K562 (cell line): ENCODE measurements at regions not wholly inside any gene's neighbourhood (a gene's known extent, or its start where the extent isn't known, plus 50 kb on each side); places are given as distances from the start of the nearest gene placed in this dataset.

Experiments
- ATAC-seq: fragments of 200-7000 bp; cut with Tn5 transposase; 3 replicates; pipeline ENCODE4 v1.9.1; 2020; ENCODE audit warnings: moderate library complexity
- BruUV-seq: library from RNA; stranded (reverse); fragments of 400-500 nt; replicated peaks from 2 replicates; lab custom pipeline; 2021; lab: Mats Ljungman, UMichigan
- CTCF ChIA-PET: fragments of 300-600 bp; formaldehyde crosslinking; extraction: SDS; loops from one replicate; lab custom pipeline; 2021; ENCODE audit warnings: low intra/inter-chr PET ratio; lab: Yijun Ruan, JAX
- POLR2A ChIA-PET: fragments of 300-600, 350-650 bp; sonication (Branson Sonifier 250); formaldehyde crosslinking; extraction: SDS; loops from one replicate; lab custom pipeline; 2021; ENCODE audit warnings: antibody characterized with exemption, inconsistent platforms; lab: Yijun Ruan, JAX
- DNase-seq, 4 experiments: peaks; one replicate each; pipeline versions ENCODE4 v3.0.0 to v3.0.0-alpha.2; 2011 to 2018; ENCODE audit warnings: low spot score in 3 of 4, mixed read lengths in 3 of 4; ENCODE audit errors: extremely low read depth in 1 of 4
- FAIRE-seq: peaks from 2 replicates; lab custom pipeline; 2011; peaks lifted over from hg19 to GRCh38; lab: Jason Lieb, UNC
- H2AFZ ChIP-seq: 2 replicates; pipeline ENCODE4 v1.6.0; 2011; ENCODE audit warnings: low read depth, low read length, control low read depth, inconsistent platforms
- H3K27ac ChIP-seq: fragments of 200-600 bp; 3 replicates; pipeline ENCODE4 v1.8.0; 2011; ENCODE audit warnings: low read depth, mild to moderate bottlenecking, control low read depth, inconsistent platforms, low read length, moderate library complexity, mixed read lengths; ENCODE audit errors: extremely low read depth
- H3K27me3 ChIP-seq, 2 experiments: fragments of 300-600 bp in 1 of 2; 2 replicates in 1 of 2; 3 replicates in 1 of 2; pipeline versions ENCODE4 v1.6.0 to v1.8.0; 2011; ENCODE audit warnings: inconsistent platforms in 2 of 2, low read length in 2 of 2, mild to moderate bottlenecking in 1 of 2, mixed read lengths in 1 of 2, moderate library complexity in 1 of 2; ENCODE audit not compliant: control insufficient read depth in 2 of 2, insufficient read depth in 2 of 2
- H3K36me3 ChIP-seq: fragments of 300-600 bp; 3 replicates; pipeline ENCODE4 v1.8.0; 2011; ENCODE audit warnings: mild to moderate bottlenecking, low read length, inconsistent platforms; ENCODE audit not compliant: control insufficient read depth, insufficient read depth
- H3K4me1 ChIP-seq, 2 experiments: fragments of 200-600 bp in 1 of 2; replicated peaks in 1 of 2; 2 replicates in 1 of 2; 3 replicates in 1 of 2; pipeline versions ENCODE4 v1.5.1 to v1.8.0; 2011; ENCODE audit warnings: inconsistent platforms in 2 of 2, low read length in 2 of 2, mild to moderate bottlenecking in 1 of 2, mixed read lengths in 1 of 2, moderate library complexity in 1 of 2; ENCODE audit not compliant: control insufficient read depth in 2 of 2, insufficient read depth in 2 of 2
- H3K4me2 ChIP-seq: 2 replicates; pipeline ENCODE4 v1.6.1; 2011; ENCODE audit warnings: low read length, control low read depth, inconsistent platforms, mixed read lengths; ENCODE audit not compliant: insufficient read depth
- H3K4me3 ChIP-seq: fragments of 200-600 bp; sonication (generic), shearing (Covaris generic); 2 replicates; pipeline ENCODE4 v1.5.1; 2016; ENCODE audit warnings: control low read depth, inconsistent platforms
- H3K79me2 ChIP-seq: fragments of 200-600 bp; 3 replicates; pipeline ENCODE4 v1.8.0; 2011; ENCODE audit warnings: low read length, inconsistent platforms; ENCODE audit not compliant: control insufficient read depth, insufficient read depth
- H3K9ac ChIP-seq, 2 experiments: 2 replicates each; pipeline versions ENCODE4 v1.6.0 to v1.6.1; 2011; ENCODE audit warnings: low read depth in 2 of 2, low read length in 2 of 2, control low read depth in 1 of 2, inconsistent platforms in 1 of 2, mild to moderate bottlenecking in 1 of 2, mixed read lengths in 1 of 2; ENCODE audit not compliant: insufficient read depth in 1 of 2
- H3K9me1 ChIP-seq: one replicate; pipeline ENCODE4 v1.6.0; 2011; ENCODE audit warnings: inconsistent platforms, mild to moderate bottlenecking, low read length, moderate library complexity; ENCODE audit not compliant: control insufficient read depth, insufficient read depth
- H3K9me3 ChIP-seq: replicated peaks from 2 replicates; pipeline ENCODE4 v1.5.1; 2011; ENCODE audit warnings: low read depth, low read length, inconsistent platforms; ENCODE audit not compliant: control insufficient read depth, insufficient read depth
- H4K20me1 ChIP-seq: replicated peaks from 2 replicates; pipeline ENCODE4 v1.6.1; 2011; ENCODE audit warnings: low read length, inconsistent platforms, mixed read lengths; ENCODE audit not compliant: control insufficient read depth, insufficient read depth
- E4F1 ChIP-seq: fragments of 250-450 bp; sonication (Bioruptor Pico); IDR thresholded peaks from 2 replicates; pipeline ENCODE4 v1.5.0; 2021; ENCODE audit warnings: mild to moderate bottlenecking, borderline replicate concordance
- JUND ChIP-seq, 2 experiments: IDR thresholded peaks; 2 replicates in 1 of 2; 3 replicates in 1 of 2; pipeline ENCODE4 v1.6.1; 2011; ENCODE audit warnings: borderline replicate concordance in 2 of 2, low read depth in 2 of 2, low read length in 2 of 2, improper control_type of control experiment in 1 of 2, missing biosample characterization in 1 of 2, missing genetic modification characterization in 1 of 2, missing genetic modification reagents in 1 of 2
- KAT2B ChIP-seq: IDR thresholded peaks from one replicate; pipeline ENCODE4 v1.6.1; 2012; ENCODE audit warnings: low read depth, mild to moderate bottlenecking, control low read depth, inconsistent platforms, low read length, moderate library complexity
- KLF6 ChIP-seq: fragments of 250-450 bp; sonication (Bioruptor Pico); IDR thresholded peaks from 2 replicates; pipeline ENCODE4 v1.4.0; 2020; ENCODE audit warnings: mild to moderate bottlenecking, moderate library complexity, borderline replicate concordance
- MAX ChIP-seq: sonication (generic); formaldehyde crosslinking; IDR thresholded peaks from 2 replicates; pipeline ENCODE4 v1.9.0; 2022; ENCODE audit warnings: mild to moderate bottlenecking, missing genetic modification reagents
- NFIX ChIP-seq: fragments of 250-450 bp; sonication (Bioruptor Pico); IDR thresholded peaks from 2 replicates; pipeline ENCODE4 v1.4.0; 2020; ENCODE audit warnings: low read depth, mild to moderate bottlenecking, moderate library complexity
- RBBP5 ChIP-seq: fragments of 200-600 bp; sonication (generic); IDR thresholded peaks from 2 replicates; pipeline ENCODE4 v1.6.1; 2012; ENCODE audit warnings: borderline replicate concordance, mild to moderate bottlenecking, low read length, control low read depth, inconsistent platforms; ENCODE audit not compliant: insufficient read depth, poor library complexity, severe bottlenecking
- SIRT6 ChIP-seq: IDR thresholded peaks from one replicate; pipeline ENCODE4 v1.6.1; 2012; ENCODE audit warnings: low read depth, mild to moderate bottlenecking, control low read depth, inconsistent platforms, low read length, moderate library complexity
- SMAD1 ChIP-seq: fragments of 150-350 bp; IDR thresholded peaks from 2 replicates; pipeline ENCODE4 v1.6.1; 2014; ENCODE audit warnings: low read length, low read depth; ENCODE audit not compliant: partially characterized antibody
- TAF15 ChIP-seq: fragments of 200-400 bp; formaldehyde crosslinking; IDR thresholded peaks from 2 replicates; pipeline ENCODE4 v1.6.1; 2017; ENCODE audit warnings: mild to moderate bottlenecking, low read depth, low read length, moderate library complexity
- ZNF77 ChIP-seq: fragments of 250-450 bp; sonication (Bioruptor Pico); IDR thresholded peaks from 2 replicates; pipeline ENCODE4 v1.5.0; 2020
- WGBS: fragments of 100-300 bp; shearing (Covaris generic); methylation state at CpG from one replicate; pipeline ENCODE4 v1.1.6; 2016; ENCODE audit warnings: low coverage, mixed read lengths; ENCODE audit not compliant: insufficient coverage; ENCODE audit errors: missing lambda C conversion rate; 5-methylcytosine and 5-hydroxymethylcytosine counted together
- in situ Hi-C: fragments of 300-500 bp; cut with MboI; formaldehyde crosslinking; loops from 4 replicates; pipeline ENCODE4 v1.15.0; 2018; ENCODE audit warnings: inconsistent platforms, mixed read lengths
- intact Hi-C: fragments of 100-400 bp; cut with micrococcal nuclease; formaldehyde crosslinking; loops from 2 replicates; pipeline ENCODE4 v1.14.2; 2022
- TF ChIP-seq, protein P1 (sequence below): sonication (generic); formaldehyde crosslinking; IDR thresholded peaks from 2 replicates; pipeline ENCODE4 v1.8.0; 2022; ENCODE audit warnings: mild to moderate bottlenecking, missing genetic modification reagents
- TF ChIP-seq, protein P2 (sequence below): sonication (generic); formaldehyde crosslinking; IDR thresholded peaks from 2 replicates; pipeline ENCODE4 v1.8.0; 2023; ENCODE audit warnings: mild to moderate bottlenecking, missing genetic modification reagents
- TF ChIP-seq, protein P3 (sequence below): fragments of 450-650 bp; conservative IDR thresholded peaks from 2 replicates; pipeline ENCODE4 v1.6.1; 2016; ENCODE audit warnings: missing genetic modification characterization, low read depth, mild to moderate bottlenecking, missing compliant biosample characterization, moderate library complexity

- Histone ChIP-seq H3K9me1 (no peaks in the 10 kb centered on the region), H3K4me2 (no peak overlapping the region), H3K4me3 (no peak overlapping the region), H3K79me2 (no peaks in the 10 kb centered on the region), H3K27me3 (no peaks in the 10 kb centered on the region), H3K9ac (no peak overlapping the region), H4K20me1 (no peaks in the 10 kb centered on the region), H2AFZ (peak overlapping the region; percentile 9; the same call in 1 of the 2 replicates), H3K9me3 (no peaks in the 10 kb centered on the region), H3K4me1 (peaks cover 0 to 3% of the 10 kb centered on the region in 2 experiments; a peak in 2 of 5 replicates), H3K27ac (no peak overlapping the region), H3K36me3 (no peaks in the 10 kb centered on the region)
- ChIA-PET CTCF (no interaction called here), POLR2A (interaction anchor here (1.1 kb wide), 1 partner anchor 13 kb away, joined by 3 read pairs; no protein-coding TSS in a partner anchor)
- in situ Hi-C loops (no loop called here), intact Hi-C loops (no loop called here)
- no peak for FAIRE-seq
- 33% methylated on average over 5 of the region's 5 CpGs for WGBS
- no peak for DNase-seq
- ATAC-seq: no peak
- no TSS peak for BruUV-seq
- TF ChIP-seq E4F1: no peak
- no peak for TF ChIP-seq JUND (IDR thresholded peaks at IDR 0.05; ENCODE audit: borderline replicate concordance, low read depth, low read length)
- TF ChIP-seq JUND (tag; IDR thresholded peaks at IDR 0.05; ENCODE audit: borderline replicate concordance, low read depth, low read length): no peak
- TF ChIP-seq, protein P1, sequence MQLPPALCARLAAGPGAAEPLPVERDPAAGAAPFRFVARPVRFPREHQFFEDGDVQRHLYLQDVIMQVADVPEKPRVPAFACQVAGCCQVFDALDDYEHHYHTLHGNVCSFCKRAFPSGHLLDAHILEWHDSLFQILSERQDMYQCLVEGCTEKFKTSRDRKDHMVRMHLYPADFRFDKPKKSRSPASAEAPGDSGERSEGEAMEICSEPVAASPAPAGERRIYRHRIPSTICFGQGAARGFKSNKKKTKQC (CRISPR knock-in tag): no peak
- TF ChIP-seq, protein P2, sequence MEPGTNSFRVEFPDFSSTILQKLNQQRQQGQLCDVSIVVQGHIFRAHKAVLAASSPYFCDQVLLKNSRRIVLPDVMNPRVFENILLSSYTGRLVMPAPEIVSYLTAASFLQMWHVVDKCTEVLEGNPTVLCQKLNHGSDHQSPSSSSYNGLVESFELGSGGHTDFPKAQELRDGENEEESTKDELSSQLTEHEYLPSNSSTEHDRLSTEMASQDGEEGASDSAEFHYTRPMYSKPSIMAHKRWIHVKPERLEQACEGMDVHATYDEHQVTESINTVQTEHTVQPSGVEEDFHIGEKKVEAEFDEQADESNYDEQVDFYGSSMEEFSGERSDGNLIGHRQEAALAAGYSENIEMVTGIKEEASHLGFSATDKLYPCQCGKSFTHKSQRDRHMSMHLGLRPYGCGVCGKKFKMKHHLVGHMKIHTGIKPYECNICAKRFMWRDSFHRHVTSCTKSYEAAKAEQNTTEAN (CRISPR knock-in tag): no peak
- TF ChIP-seq SMAD1: no peak
- TF ChIP-seq, protein P3, sequence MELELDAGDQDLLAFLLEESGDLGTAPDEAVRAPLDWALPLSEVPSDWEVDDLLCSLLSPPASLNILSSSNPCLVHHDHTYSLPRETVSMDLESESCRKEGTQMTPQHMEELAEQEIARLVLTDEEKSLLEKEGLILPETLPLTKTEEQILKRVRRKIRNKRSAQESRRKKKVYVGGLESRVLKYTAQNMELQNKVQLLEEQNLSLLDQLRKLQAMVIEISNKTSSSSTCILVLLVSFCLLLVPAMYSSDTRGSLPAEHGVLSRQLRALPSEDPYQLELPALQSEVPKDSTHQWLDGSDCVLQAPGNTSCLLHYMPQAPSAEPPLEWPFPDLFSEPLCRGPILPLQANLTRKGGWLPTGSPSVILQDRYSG: no peak
- TF ChIP-seq KAT2B: no peak
- no peak for TF ChIP-seq SIRT6
- no peak for TF ChIP-seq KLF6 (CRISPR knock-in tag)
- TF ChIP-seq TAF15: no peak
- no peak for TF ChIP-seq RBBP5
- no peak for TF ChIP-seq NFIX (CRISPR knock-in tag)
- no peak for TF ChIP-seq MAX
- no peak for TF ChIP-seq ZNF77
These were observed 144.6 kb upstream of the NFIA start for GRCh38 chr1:60937720-60938119.
